Endodermal cell (in vitro differentiated cells): ENCODE measurements at regions not wholly inside any gene's neighbourhood (a gene's known extent, or its start where the extent isn't known, plus 50 kb on each side); places are given as distances from the start of the nearest gene placed in this dataset.
A peak's percentile ranks its signal among the peaks of the same experiment; 100 is the strongest.

Experiments used
- DNase-seq: peaks from one replicate; pipeline ENCODE4 v3.0.0-alpha.2; 2017
- H3K27ac ChIP-seq: 2 replicates; pipeline ENCODE4 v1.5.1; 2013; ENCODE audit warnings: mild to moderate bottlenecking, low read depth, low read length, moderate library complexity
- H3K27me3 ChIP-seq: 2 replicates; pipeline ENCODE4 v1.6.1; 2013; ENCODE audit warnings: mild to moderate bottlenecking, low read length, moderate library complexity; ENCODE audit not compliant: insufficient read depth, control insufficient read depth, poor library complexity, severe bottlenecking
- H3K36me3 ChIP-seq: 2 replicates; pipeline ENCODE4 v1.7.0; 2013; ENCODE audit warnings: mild to moderate bottlenecking, low read length, moderate library complexity; ENCODE audit not compliant: control insufficient read depth, insufficient read depth
- H3K4me1 ChIP-seq: one replicate; pipeline ENCODE4 v1.7.0; 2013; ENCODE audit warnings: low read length; ENCODE audit not compliant: control insufficient read depth, insufficient read depth
- H3K4me3 ChIP-seq: 2 replicates; pipeline ENCODE4 v1.5.1; 2013; ENCODE audit warnings: mild to moderate bottlenecking, low read length, moderate library complexity
- H3K9ac ChIP-seq: 2 replicates; pipeline ENCODE4 v1.6.1; 2013; ENCODE audit warnings: mild to moderate bottlenecking, low read length, moderate library complexity; ENCODE audit not compliant: poor library complexity, severe bottlenecking; ENCODE audit errors: extremely low read depth
- H3K9me3 ChIP-seq: 2 replicates; pipeline ENCODE4 v1.6.1; 2013; ENCODE audit warnings: mild to moderate bottlenecking, low read length, moderate library complexity; ENCODE audit not compliant: control insufficient read depth
- H3K27ac Mint-ChIP-seq: 2 replicates; pipeline ENCODE4 v1.8.0; 2020; ENCODE audit warnings: mixed read lengths
- H3K27me3 Mint-ChIP-seq: 2 replicates; pipeline ENCODE4 v1.8.0; 2021; ENCODE audit warnings: mild to moderate bottlenecking, mixed read lengths; ENCODE audit not compliant: insufficient read depth
- H3K36me3 Mint-ChIP-seq: 2 replicates; pipeline ENCODE4 v1.8.0; 2020; ENCODE audit warnings: low read depth, mixed read lengths
- H3K4me1 Mint-ChIP-seq: 2 replicates; pipeline ENCODE4 v1.8.0; 2020; ENCODE audit warnings: mixed read lengths
- H3K4me3 Mint-ChIP-seq: 2 replicates; pipeline ENCODE4 v1.8.0; 2020; ENCODE audit warnings: mild to moderate bottlenecking, moderate library complexity, mixed read lengths
- H3K9me3 Mint-ChIP-seq: 2 replicates; pipeline ENCODE4 v1.8.0; 2020; ENCODE audit warnings: mild to moderate bottlenecking, mixed read lengths
- WGBS, 2 experiments: methylation state at CpG; one replicate each; pipeline versions ENCODE4 v1.1.5 to v1.1.7; 2013; ENCODE audit warnings: missing lambda C conversion rate in 2 of 2, mixed read lengths in 1 of 2; ENCODE audit not compliant: insufficient coverage in 1 of 2, insufficient read length in 1 of 2; 5-methylcytosine and 5-hydroxymethylcytosine counted together
- TF ChIP-seq, protein P1 (sequence below): fragments of 200-600 bp; sonication (generic); conservative IDR thresholded peaks from 2 replicates; pipeline ENCODE4 v1.5.0; 2021; ENCODE audit warnings: antibody characterized with exemption, mild to moderate bottlenecking

- H3K9me3 ChIP-seq, result no peaks in the 10 kb centered on the region
- H3K4me3 Mint-ChIP-seq, result no peak overlapping the region
- no peaks in the 10 kb centered on the region for H3K9me3 Mint-ChIP-seq
- H3K9ac ChIP-seq, result no peak overlapping the region
- H3K4me1 Mint-ChIP-seq, result peaks cover 4% of the 10 kb centered on the region
- no peaks in the 10 kb centered on the region for H3K27me3 ChIP-seq
- no peaks in the 10 kb centered on the region for H3K36me3 ChIP-seq
- no peak overlapping the region for H3K4me3 ChIP-seq
- H3K27ac ChIP-seq, result no peak overlapping the region
- H3K27me3 Mint-ChIP-seq, result peaks cover 8% of the 10 kb centered on the region
- WGBS, 2 experiments, result 68 to 96% methylated on average over 3 to 5 of the region's 6 CpGs
- TF ChIP-seq, protein P1, sequence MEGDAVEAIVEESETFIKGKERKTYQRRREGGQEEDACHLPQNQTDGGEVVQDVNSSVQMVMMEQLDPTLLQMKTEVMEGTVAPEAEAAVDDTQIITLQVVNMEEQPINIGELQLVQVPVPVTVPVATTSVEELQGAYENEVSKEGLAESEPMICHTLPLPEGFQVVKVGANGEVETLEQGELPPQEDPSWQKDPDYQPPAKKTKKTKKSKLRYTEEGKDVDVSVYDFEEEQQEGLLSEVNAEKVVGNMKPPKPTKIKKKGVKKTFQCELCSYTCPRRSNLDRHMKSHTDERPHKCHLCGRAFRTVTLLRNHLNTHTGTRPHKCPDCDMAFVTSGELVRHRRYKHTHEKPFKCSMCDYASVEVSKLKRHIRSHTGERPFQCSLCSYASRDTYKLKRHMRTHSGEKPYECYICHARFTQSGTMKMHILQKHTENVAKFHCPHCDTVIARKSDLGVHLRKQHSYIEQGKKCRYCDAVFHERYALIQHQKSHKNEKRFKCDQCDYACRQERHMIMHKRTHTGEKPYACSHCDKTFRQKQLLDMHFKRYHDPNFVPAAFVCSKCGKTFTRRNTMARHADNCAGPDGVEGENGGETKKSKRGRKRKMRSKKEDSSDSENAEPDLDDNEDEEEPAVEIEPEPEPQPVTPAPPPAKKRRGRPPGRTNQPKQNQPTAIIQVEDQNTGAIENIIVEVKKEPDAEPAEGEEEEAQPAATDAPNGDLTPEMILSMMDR, result no peak
- no peaks in the 10 kb centered on the region for H3K36me3 Mint-ChIP-seq
- no peak overlapping the region for H3K27ac Mint-ChIP-seq
- no peaks in the 10 kb centered on the region for H3K4me1 ChIP-seq
- peak; percentile 82 for DNase-seq
Observed at GRCh38 chr12:107225635-107226034, 132.3 kb upstream of the CRY1 start.

GRCh38 chr12:107226126-107226525 is 132.8 kb upstream of the CRY1 start:
- 100% methylated on average over 2 of the region's 2 CpGs for WGBS, 2 experiments
- Histone ChIP-seq H3K27ac (no peak overlapping the region), H3K9ac (no peak overlapping the region), H3K4me1 (no peaks in the 10 kb centered on the region), H3K9me3 (no peaks in the 10 kb centered on the region), H3K27me3 (no peaks in the 10 kb centered on the region), H3K4me3 (no peak overlapping the region), H3K36me3 (no peaks in the 10 kb centered on the region)
- TF ChIP-seq, protein P1, result no peak
- Mint-ChIP-seq H3K4me1 (peaks cover 4% of the 10 kb centered on the region), H3K9me3 (no peaks in the 10 kb centered on the region), H3K27ac (no peak overlapping the region), H3K36me3 (no peaks in the 10 kb centered on the region), H3K4me3 (no peak overlapping the region), H3K27me3 (peaks cover 8% of the 10 kb centered on the region)
- DNase-seq, result no peak

GRCh38 chr12:107228076-107228475 is 134.7 kb upstream of the CRY1 start:
- TF ChIP-seq, protein P1, result no peak
- Mint-ChIP-seq H3K4me1 (peaks cover 2% of the 10 kb centered on the region), H3K27me3 (peaks cover 6% of the 10 kb centered on the region), H3K4me3 (no peak overlapping the region), H3K27ac (no peak overlapping the region), H3K9me3 (no peaks in the 10 kb centered on the region), H3K36me3 (no peaks in the 10 kb centered on the region)
- H3K27me3 ChIP-seq, result no peaks in the 10 kb centered on the region
- peak; percentile 58 for DNase-seq
- no peak overlapping the region for H3K4me3 ChIP-seq
- no peaks in the 10 kb centered on the region for H3K36me3 ChIP-seq
- no peaks in the 10 kb centered on the region for H3K9me3 ChIP-seq
- H3K27ac ChIP-seq, result no peak overlapping the region
- no peak overlapping the region for H3K9ac ChIP-seq
- no peaks in the 10 kb centered on the region for H3K4me1 ChIP-seq
- 60 to 67% methylated on average over 4 of the region's 4 CpGs for WGBS, 2 experiments
